SK-N-SH treated with all-trans-retinoic acid at 6 μM for 48 hours (cell line): ENCODE measurements at regions not wholly inside any gene's neighbourhood (a gene's known extent, or its start where the extent isn't known, plus 50 kb on each side); places are given as distances from the start of the nearest gene placed in this dataset.

Source experiments
- ARNTL ChIP-seq: fragments of 450-650 bp; formaldehyde crosslinking; IDR thresholded peaks from 2 replicates; pipeline ENCODE4 v1.5.0; 2020; ENCODE audit warnings: low read depth, mild to moderate bottlenecking, moderate library complexity, borderline replicate concordance
- CREB5 ChIP-seq: fragments of 250-450 bp; sonication (Bioruptor Pico); IDR thresholded peaks from 2 replicates; pipeline ENCODE4 v1.5.1; 2020; ENCODE audit warnings: low read depth, mild to moderate bottlenecking, moderate library complexity
- ESRRG ChIP-seq: fragments of 250-450 bp; sonication (Bioruptor Pico); IDR thresholded peaks from 2 replicates; pipeline ENCODE4 v1.6.1; 2021; ENCODE audit warnings: mild to moderate bottlenecking
- OSR1 ChIP-seq: fragments of 250-450 bp; sonication (Bioruptor Pico); IDR thresholded peaks from 2 replicates; pipeline ENCODE4 v1.8.0; 2022; ENCODE audit warnings: moderate library complexity, mild to moderate bottlenecking, inconsistent platforms
- POU6F1 ChIP-seq: fragments of 250-450 bp; sonication (Bioruptor Pico); IDR thresholded peaks from 2 replicates; pipeline ENCODE4 v1.8.0; 2021; ENCODE audit warnings: low read depth, mild to moderate bottlenecking, moderate library complexity, borderline replicate concordance
- PPARA ChIP-seq: fragments of 250-450 bp; sonication (Bioruptor Pico); IDR thresholded peaks from 2 replicates; pipeline ENCODE4 v1.5.0; 2020; ENCODE audit warnings: mild to moderate bottlenecking, borderline replicate concordance
- ZC3H10 ChIP-seq: fragments of 250-450 bp; sonication (Bioruptor Pico); IDR thresholded peaks from 2 replicates; pipeline ENCODE4 v1.5.1; 2021; ENCODE audit warnings: mild to moderate bottlenecking, moderate library complexity
- ZFP30 ChIP-seq: fragments of 450-650 bp; formaldehyde crosslinking; IDR thresholded peaks from 2 replicates; pipeline ENCODE4 v1.5.0; 2022; ENCODE audit warnings: mild to moderate bottlenecking, moderate library complexity

- TF ChIP-seq ZC3H10 (CRISPR knock-in tag) (no peak), ARNTL (CRISPR knock-in tag) (no peak), ESRRG (CRISPR knock-in tag) (no peak), POU6F1 (CRISPR knock-in tag) (no peak), OSR1 (no peak), PPARA (CRISPR knock-in tag) (no peak), CREB5 (CRISPR knock-in tag) (no peak), ZFP30 (CRISPR knock-in tag) (no peak)
Observed at GRCh38 chr17:5665164-5665563, 80.9 kb upstream of the NLRP1 start.
